HFFc6 (cell line): ENCODE measurements at regions not wholly inside any gene's neighbourhood (a gene's known extent, or its start where the extent isn't known, plus 50 kb on each side); places are given as distances from the start of the nearest gene placed in this dataset.

ENCODE experiments used
- DNase-seq: peaks from one replicate; pipeline ENCODE4 v3.0.0-alpha.2; 2018
- H3K27ac Mint-ChIP-seq: 2 replicates; pipeline ENCODE4 v1.8.0; 2020; ENCODE audit warnings: mild to moderate bottlenecking, mixed read lengths
- H3K27me3 Mint-ChIP-seq: 2 replicates; pipeline ENCODE4 v1.8.0; 2021; ENCODE audit warnings: mild to moderate bottlenecking, moderate library complexity, mixed read lengths; ENCODE audit not compliant: insufficient read depth
- H3K36me3 Mint-ChIP-seq: 2 replicates; pipeline ENCODE4 v1.8.0; 2021; ENCODE audit warnings: low read depth, mixed read lengths
- H3K4me1 Mint-ChIP-seq: 2 replicates; pipeline ENCODE4 v1.8.0; 2020; ENCODE audit warnings: low read depth, mixed read lengths
- H3K4me3 Mint-ChIP-seq: 2 replicates; pipeline ENCODE4 v1.8.0; 2020; ENCODE audit warnings: mild to moderate bottlenecking, moderate library complexity, mixed read lengths
- H3K9me3 Mint-ChIP-seq: 2 replicates; pipeline ENCODE4 v1.8.0; 2020; ENCODE audit warnings: mild to moderate bottlenecking, mixed read lengths
- CTCF ChIP-seq: fragments of 200-600 bp; sonication (generic); IDR thresholded peaks from 2 replicates; pipeline ENCODE4 v1.5.0; 2021; ENCODE audit warnings: antibody characterized with exemption, mild to moderate bottlenecking

GRCh38 chr5:39867923-39868322 is 443.1 kb upstream of the DAB2 start:
- H3K4me3 Mint-ChIP-seq: no peak overlapping the region
- DNase-seq: no peak
- H3K27me3 Mint-ChIP-seq: no peaks in the 10 kb centered on the region
- no peaks in the 10 kb centered on the region for H3K4me1 Mint-ChIP-seq
- TF ChIP-seq CTCF: no peak
- H3K9me3 Mint-ChIP-seq: peaks cover 7% of the 10 kb centered on the region; the same call in 1 of the 2 replicates
- H3K27ac Mint-ChIP-seq: no peak overlapping the region
- H3K36me3 Mint-ChIP-seq: no peaks in the 10 kb centered on the region

- DNase-seq: no peak
- Mint-ChIP-seq H3K4me1 (no peaks in the 10 kb centered on the region), H3K27ac (no peak overlapping the region), H3K4me3 (no peak overlapping the region), H3K27me3 (0 out of 2 replicates have a peak, but pooled peaks cover 3% of the 10 kb centered on the region), H3K9me3 (no peaks in the 10 kb centered on the region), H3K36me3 (no peaks in the 10 kb centered on the region)
- no peak for TF ChIP-seq CTCF
These were observed 439.3 kb upstream of the DAB2 start for GRCh38 chr5:39863926-39864552.

GRCh38 chr5:39857041-39857440 is 432.3 kb upstream of the DAB2 start:
- Mint-ChIP-seq H3K4me1 (no peaks in the 10 kb centered on the region), H3K36me3 (no peaks in the 10 kb centered on the region), H3K27me3 (peaks cover 10% of the 10 kb centered on the region; the same call in 1 of the 2 replicates), H3K4me3 (no peak overlapping the region), H3K9me3 (no peaks in the 10 kb centered on the region), H3K27ac (no peak overlapping the region)
- TF ChIP-seq CTCF: no peak
- DNase-seq: no peak

- no peaks in the 10 kb centered on the region for H3K9me3 Mint-ChIP-seq
- H3K36me3 Mint-ChIP-seq: no peaks in the 10 kb centered on the region
- H3K4me3 Mint-ChIP-seq: no peak overlapping the region
- DNase-seq: no peak
- no peaks in the 10 kb centered on the region for H3K4me1 Mint-ChIP-seq
- peaks cover 8% of the 10 kb centered on the region for H3K27me3 Mint-ChIP-seq
- TF ChIP-seq CTCF: no peak
- no peak overlapping the region for H3K27ac Mint-ChIP-seq
These were observed 430.1 kb upstream of the DAB2 start for GRCh38 chr5:39854771-39855410.

- Mint-ChIP-seq H3K27ac (no peak overlapping the region), H3K9me3 (no peaks in the 10 kb centered on the region), H3K4me3 (no peak overlapping the region), H3K27me3 (peaks cover 7% of the 10 kb centered on the region), H3K36me3 (no peaks in the 10 kb centered on the region), H3K4me1 (no peaks in the 10 kb centered on the region)
- TF ChIP-seq CTCF: no peak
- DNase-seq: no peak
These were observed 425.5 kb upstream of the DAB2 start for GRCh38 chr5:39850291-39850690.
